H9 (cell line): ENCODE measurements at regions not wholly inside any gene's neighbourhood (a gene's known extent, or its start where the extent isn't known, plus 50 kb on each side); places are given as distances from the start of the nearest gene placed in this dataset.

ENCODE experiments used
- DNase-seq: peaks from one replicate; pipeline ENCODE4 v3.0.0-alpha.2; 2017
- H2AFZ ChIP-seq: one replicate; pipeline ENCODE4 v1.6.1; 2013; ENCODE audit warnings: mild to moderate bottlenecking, low read length, control low read depth, moderate library complexity
- H2AK5ac ChIP-seq: 2 replicates; pipeline ENCODE4 v1.6.1; 2013; ENCODE audit warnings: low read length, control low read depth, mixed read lengths; ENCODE audit not compliant: insufficient read length
- H2BK120ac ChIP-seq: one replicate; pipeline ENCODE4 v1.6.1; 2013; ENCODE audit warnings: low read depth, mild to moderate bottlenecking, low read length, control low read depth, inconsistent platforms; ENCODE audit not compliant: poor library complexity, severe bottlenecking
- H2BK12ac ChIP-seq: 2 replicates; pipeline ENCODE4 v1.6.1; 2013; ENCODE audit warnings: low read length, control low read depth, mixed read lengths, low read depth; ENCODE audit not compliant: insufficient read length
- H2BK15ac ChIP-seq: 2 replicates; pipeline ENCODE4 v1.6.1; 2013; ENCODE audit warnings: low read depth, low read length, control low read depth
- H2BK20ac ChIP-seq: one replicate; pipeline ENCODE4 v1.6.1; 2013; ENCODE audit warnings: low read depth, mild to moderate bottlenecking, low read length, control low read depth, inconsistent platforms; ENCODE audit not compliant: poor library complexity, severe bottlenecking
- H2BK5ac ChIP-seq: 2 replicates; pipeline ENCODE4 v1.6.1; 2013; ENCODE audit warnings: low read length, control low read depth, mixed read lengths; ENCODE audit not compliant: insufficient read length
- H3K14ac ChIP-seq: 2 replicates; pipeline ENCODE4 v1.6.1; 2013; ENCODE audit warnings: low read length, control low read depth; ENCODE audit not compliant: insufficient read depth
- H3K18ac ChIP-seq: 2 replicates; pipeline ENCODE4 v1.6.1; 2013; ENCODE audit warnings: low read depth, mild to moderate bottlenecking, mixed read lengths, low read length, control low read depth; ENCODE audit not compliant: insufficient read length
- H3K23ac ChIP-seq: 2 replicates; pipeline ENCODE4 v1.6.1; 2013; ENCODE audit warnings: low read length, control low read depth, mixed read lengths, low read depth; ENCODE audit not compliant: insufficient read length
- H3K23me2 ChIP-seq: 2 replicates; pipeline ENCODE4 v1.6.1; 2013; ENCODE audit warnings: low read depth, mild to moderate bottlenecking, mixed read lengths, low read length, control low read depth; ENCODE audit not compliant: insufficient read length, poor library complexity, severe bottlenecking
- H3K27ac ChIP-seq: 2 replicates; pipeline ENCODE4 v1.5.1; 2013; ENCODE audit warnings: low read length, control low read depth, mixed read lengths, low read depth; ENCODE audit not compliant: insufficient read length
- H3K27me3 ChIP-seq: 2 replicates; pipeline ENCODE4 v1.6.1; 2013; ENCODE audit warnings: low read length, control low read depth, inconsistent platforms; ENCODE audit not compliant: insufficient read depth
- H3K4ac ChIP-seq: 2 replicates; pipeline ENCODE4 v1.6.1; 2013; ENCODE audit warnings: low read depth, mild to moderate bottlenecking, control low read depth, inconsistent platforms, low read length, moderate library complexity
- H3K4me1 ChIP-seq: 2 replicates; pipeline ENCODE4 v1.6.1; 2013; ENCODE audit warnings: low read length, control low read depth, inconsistent platforms; ENCODE audit not compliant: insufficient read depth
- H3K4me2 ChIP-seq: 2 replicates; pipeline ENCODE4 v1.6.1; 2013; ENCODE audit warnings: low read length, control low read depth, mixed read lengths; ENCODE audit not compliant: insufficient read length, insufficient read depth
- H3K56ac ChIP-seq: 2 replicates; pipeline ENCODE4 v1.6.1; 2013; ENCODE audit warnings: low read depth, mild to moderate bottlenecking, mixed read lengths, low read length, control low read depth; ENCODE audit not compliant: insufficient read length
- H3K79me1 ChIP-seq: 2 replicates; pipeline ENCODE4 v1.6.1; 2013; ENCODE audit warnings: low read depth, mild to moderate bottlenecking, moderate library complexity, low read length, control low read depth, inconsistent platforms; ENCODE audit not compliant: insufficient read depth, poor library complexity, severe bottlenecking
- H3K79me2 ChIP-seq: 2 replicates; pipeline ENCODE4 v1.6.1; 2013; ENCODE audit warnings: low read length, control low read depth, inconsistent platforms; ENCODE audit not compliant: insufficient read depth
- H3K9ac ChIP-seq: 2 replicates; pipeline ENCODE4 v1.6.1; 2013; ENCODE audit warnings: low read length, control low read depth, mixed read lengths; ENCODE audit not compliant: insufficient read length; ENCODE audit errors: extremely low read depth
- H3K9me3 ChIP-seq: one replicate; pipeline ENCODE4 v1.6.1; 2013; ENCODE audit warnings: low read depth, low read length, inconsistent platforms; ENCODE audit not compliant: control insufficient read depth
- H3T11ph ChIP-seq: one replicate; pipeline ENCODE4 v1.6.1; 2013; ENCODE audit warnings: mild to moderate bottlenecking, low read length, control low read depth, inconsistent platforms
- H4K20me1 ChIP-seq: one replicate; pipeline ENCODE4 v1.6.1; 2013; ENCODE audit not compliant: control insufficient read depth, insufficient read length, insufficient read depth
- H4K5ac ChIP-seq: 2 replicates; pipeline ENCODE4 v1.6.1; 2013; ENCODE audit warnings: low read depth, mild to moderate bottlenecking, mixed read lengths, low read length, control low read depth; ENCODE audit not compliant: insufficient read length
- H4K8ac ChIP-seq: replicated peaks from 2 replicates; pipeline ENCODE4 v1.6.1; 2013; ENCODE audit warnings: low read length, control low read depth, mixed read lengths, low read depth; ENCODE audit not compliant: insufficient read length
- H4K91ac ChIP-seq: 2 replicates; pipeline ENCODE4 v1.6.1; 2013; ENCODE audit warnings: low read depth, mild to moderate bottlenecking, moderate library complexity, mixed read lengths, low read length, control low read depth; ENCODE audit not compliant: insufficient read length
- H3K27ac Mint-ChIP-seq, 3 experiments: 2 replicates in 2 of 3; 3 replicates in 1 of 3; pipeline ENCODE4 v1.8.0; 2020 to 2021; ENCODE audit warnings: mixed read lengths in 3 of 3, mild to moderate bottlenecking in 1 of 3, moderate library complexity in 1 of 3
- H3K27me3 Mint-ChIP-seq: 2 replicates; pipeline ENCODE4 v1.8.0; 2021; ENCODE audit warnings: low read depth, mild to moderate bottlenecking, moderate library complexity, mixed read lengths
- H3K36me3 Mint-ChIP-seq, 3 experiments: 2 replicates in 2 of 3; 3 replicates in 1 of 3; pipeline ENCODE4 v1.8.0; 2020 to 2021; ENCODE audit warnings: low read depth in 3 of 3, mixed read lengths in 3 of 3; ENCODE audit not compliant: insufficient read depth in 1 of 3
- H3K4me1 Mint-ChIP-seq, 2 experiments: 2 replicates each; pipeline ENCODE4 v1.8.0; 2020; ENCODE audit warnings: mixed read lengths in 2 of 2
- H3K4me3 Mint-ChIP-seq, 2 experiments: 2 replicates in 1 of 2; 3 replicates in 1 of 2; pipeline ENCODE4 v1.8.0; 2020 to 2021; ENCODE audit warnings: mild to moderate bottlenecking in 2 of 2, mixed read lengths in 2 of 2, moderate library complexity in 1 of 2
- H3K9me3 Mint-ChIP-seq, 2 experiments: 2 replicates in 1 of 2; 3 replicates in 1 of 2; pipeline ENCODE4 v1.8.0; 2020; ENCODE audit warnings: mild to moderate bottlenecking in 2 of 2, mixed read lengths in 2 of 2, moderate library complexity in 1 of 2
- CTCF ChIP-seq: fragments of 200-600 bp; sonication (generic); conservative IDR thresholded peaks from 3 replicates; pipeline ENCODE4 v1.8.0; 2021; ENCODE audit warnings: antibody characterized with exemption, mild to moderate bottlenecking

GRCh38 chr12:20201733-20202132, 166.6 kb upstream of the PDE3A start:
- Histone ChIP-seq H3K4ac (no peak overlapping the region), H3K23ac (no peak overlapping the region), H4K8ac (no peak overlapping the region), H2BK120ac (no peak overlapping the region), H3K4me2 (no peak overlapping the region), H3K27me3 (no peaks in the 10 kb centered on the region), H3K9me3 (no peaks in the 10 kb centered on the region), H3K79me2 (no peaks in the 10 kb centered on the region), H2AFZ (no peak overlapping the region), H2BK15ac (no peak overlapping the region), H3K23me2 (no peaks in the 10 kb centered on the region), H4K91ac (no peak overlapping the region), H3K79me1 (no peaks in the 10 kb centered on the region), H4K20me1 (no peaks in the 10 kb centered on the region), H3K14ac (no peak overlapping the region), H3K27ac (no peak overlapping the region), H4K5ac (no peak overlapping the region), H2BK20ac (no peak overlapping the region), H3T11ph (no peak overlapping the region), H2AK5ac (no peak overlapping the region), H3K18ac (no peak overlapping the region), H2BK5ac (no peak overlapping the region), H3K56ac (no peak overlapping the region), H3K4me1 (no peaks in the 10 kb centered on the region), H3K9ac (no peak overlapping the region), H2BK12ac (no peak overlapping the region)
- H3K4me3 Mint-ChIP-seq, result no peak overlapping the region
- TF ChIP-seq CTCF, result no peak
- H3K27ac Mint-ChIP-seq, result peak overlapping the region in 1 of 3 experiments; percentile 27; a peak in 1 of 7 replicates
- H3K36me3 Mint-ChIP-seq, result peaks cover 0 to 14% (median 1%) of the 10 kb centered on the region in 3 experiments; a peak in 5 of 7 replicates
- DNase-seq, result no peak
- peaks cover 7 to 16% of the 10 kb centered on the region in 2 experiments; a peak in 4 of 5 replicates for H3K9me3 Mint-ChIP-seq
- no peaks in the 10 kb centered on the region; the same call in 1 of the 2 replicates for H3K27me3 Mint-ChIP-seq
- H3K4me1 Mint-ChIP-seq, result peaks cover 8 to 12% of the 10 kb centered on the region in 2 experiments
